AG04449 (cell line): ENCODE measurements at regions not wholly inside any gene's neighbourhood (a gene's known extent, or its start where the extent isn't known, plus 50 kb on each side); places are given as distances from the start of the nearest gene placed in this dataset.

Source experiments
- CTCF ChIA-PET: fragments of 350-600 bp; formaldehyde crosslinking; extraction: SDS; loops from one replicate; lab custom pipeline; 2021; ENCODE audit warnings: antibody characterized with exemption; lab: Yijun Ruan, JAX
- POLR2A ChIA-PET: fragments of 400-600, 350-600 bp; formaldehyde crosslinking; extraction: SDS; loops from one replicate; lab custom pipeline; 2020; ENCODE audit warnings: antibody characterized with exemption, inconsistent platforms; lab: Yijun Ruan, JAX
- DNase-seq: peaks from one replicate; pipeline ENCODE4 v3.0.0-alpha.2; 2010; ENCODE audit warnings: low read depth, low spot score
- H3K4me3 ChIP-seq: 2 replicates; pipeline ENCODE4 v1.5.1; 2011; ENCODE audit warnings: low read depth, mild to moderate bottlenecking, control low read depth, low read length
- TF ChIP-seq, protein P1 (sequence below): IDR thresholded peaks from one replicate; pipeline ENCODE4 v1.5.1; 2011; ENCODE audit warnings: mild to moderate bottlenecking, moderate library complexity, low read length, control low read depth, inconsistent platforms; ENCODE audit not compliant: insufficient read depth; ENCODE audit errors: missing control alignments

DNA sequence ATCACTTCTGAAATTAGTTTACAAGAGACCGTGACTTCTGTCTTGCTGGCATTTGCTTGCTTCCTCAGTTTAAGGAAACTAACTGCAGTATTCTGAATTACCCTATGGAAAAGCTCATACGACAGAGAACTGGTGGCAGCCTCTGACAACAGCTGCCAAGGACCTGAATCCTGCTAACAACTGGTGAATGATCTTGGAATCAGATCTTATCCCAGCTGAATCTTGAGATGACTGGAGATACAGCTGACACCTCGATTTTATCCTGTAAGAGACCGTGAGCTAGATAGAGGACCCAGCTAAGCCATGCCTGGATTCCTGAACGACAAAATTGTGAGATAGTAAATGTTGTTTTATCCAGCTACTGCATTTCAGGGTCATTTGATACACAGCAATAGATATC is 202.3 kb downstream of the OGFRL1 start:
- DNase-seq: no peak
- ChIA-PET CTCF (interaction anchor here (0.9 to 2.9 kb wide), 7 partner anchors 9 to 106 kb away, joined by 3 to 11 read pairs (median 3); no protein-coding TSS in a partner anchor), POLR2A (interaction anchor here (1.0 kb wide), 1 partner anchor 22 kb away, joined by 3 read pairs; no protein-coding TSS in a partner anchor)
- H3K4me3 ChIP-seq: no peak overlapping the region
- TF ChIP-seq, protein P1, sequence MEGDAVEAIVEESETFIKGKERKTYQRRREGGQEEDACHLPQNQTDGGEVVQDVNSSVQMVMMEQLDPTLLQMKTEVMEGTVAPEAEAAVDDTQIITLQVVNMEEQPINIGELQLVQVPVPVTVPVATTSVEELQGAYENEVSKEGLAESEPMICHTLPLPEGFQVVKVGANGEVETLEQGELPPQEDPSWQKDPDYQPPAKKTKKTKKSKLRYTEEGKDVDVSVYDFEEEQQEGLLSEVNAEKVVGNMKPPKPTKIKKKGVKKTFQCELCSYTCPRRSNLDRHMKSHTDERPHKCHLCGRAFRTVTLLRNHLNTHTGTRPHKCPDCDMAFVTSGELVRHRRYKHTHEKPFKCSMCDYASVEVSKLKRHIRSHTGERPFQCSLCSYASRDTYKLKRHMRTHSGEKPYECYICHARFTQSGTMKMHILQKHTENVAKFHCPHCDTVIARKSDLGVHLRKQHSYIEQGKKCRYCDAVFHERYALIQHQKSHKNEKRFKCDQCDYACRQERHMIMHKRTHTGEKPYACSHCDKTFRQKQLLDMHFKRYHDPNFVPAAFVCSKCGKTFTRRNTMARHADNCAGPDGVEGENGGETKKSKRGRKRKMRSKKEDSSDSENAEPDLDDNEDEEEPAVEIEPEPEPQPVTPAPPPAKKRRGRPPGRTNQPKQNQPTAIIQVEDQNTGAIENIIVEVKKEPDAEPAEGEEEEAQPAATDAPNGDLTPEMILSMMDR: no peak

DNA sequence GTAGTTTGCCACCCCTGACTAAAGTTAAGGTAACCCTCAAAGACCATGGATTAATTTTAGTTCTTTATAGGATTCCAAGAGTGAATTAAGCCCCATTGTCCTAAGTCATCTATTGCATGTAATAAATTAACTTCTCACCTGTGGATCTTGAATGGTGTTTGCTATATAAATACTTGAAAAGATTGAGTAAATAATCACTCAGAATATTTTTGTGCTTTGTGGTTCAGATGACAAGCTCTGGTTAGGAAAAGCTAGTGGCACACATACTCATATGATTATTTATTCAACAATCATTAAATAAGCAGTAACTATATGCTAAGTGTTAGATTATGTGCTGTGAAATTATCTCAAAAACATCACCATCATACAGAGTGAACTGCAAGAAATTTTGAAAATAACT is 203.2 kb downstream of the OGFRL1 start:
- ChIA-PET POLR2A (no interaction called here), CTCF (interaction anchor here (1.3 to 3.0 kb wide), 6 partner anchors 9 to 107 kb away, joined by 3 to 12 read pairs (median 8); no protein-coding TSS in a partner anchor)
- no peak overlapping the region for H3K4me3 ChIP-seq
- DNase-seq: no peak
- TF ChIP-seq, protein P1: no peak

DNA sequence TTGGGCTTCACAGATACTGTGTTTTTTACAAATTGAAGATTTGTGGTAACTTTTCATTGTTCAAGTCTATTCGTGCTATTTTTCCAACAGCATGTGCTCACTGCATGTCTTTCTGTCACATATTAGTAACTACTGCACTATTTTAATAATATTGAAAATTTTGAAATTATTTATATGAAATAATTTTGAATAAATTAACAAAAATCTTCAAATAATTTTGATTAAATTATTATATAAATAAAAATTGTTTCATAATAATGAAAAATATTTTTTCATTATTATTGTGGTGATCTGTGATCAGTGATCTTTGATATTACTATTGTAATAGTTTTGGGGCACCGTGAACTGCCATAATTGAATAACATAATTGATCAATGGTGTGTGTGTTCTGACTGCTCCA is 204.1 kb downstream of the OGFRL1 start:
- TF ChIP-seq, protein P1: no peak
- no peak for DNase-seq
- CTCF ChIA-PET: interaction anchor here (0.7 to 3.0 kb wide), 6 partner anchors 8 to 108 kb away, joined by 3 to 12 read pairs (median 3); no protein-coding TSS in a partner anchor
- POLR2A ChIA-PET: no interaction called here
- H3K4me3 ChIP-seq: no peak overlapping the region

DNA sequence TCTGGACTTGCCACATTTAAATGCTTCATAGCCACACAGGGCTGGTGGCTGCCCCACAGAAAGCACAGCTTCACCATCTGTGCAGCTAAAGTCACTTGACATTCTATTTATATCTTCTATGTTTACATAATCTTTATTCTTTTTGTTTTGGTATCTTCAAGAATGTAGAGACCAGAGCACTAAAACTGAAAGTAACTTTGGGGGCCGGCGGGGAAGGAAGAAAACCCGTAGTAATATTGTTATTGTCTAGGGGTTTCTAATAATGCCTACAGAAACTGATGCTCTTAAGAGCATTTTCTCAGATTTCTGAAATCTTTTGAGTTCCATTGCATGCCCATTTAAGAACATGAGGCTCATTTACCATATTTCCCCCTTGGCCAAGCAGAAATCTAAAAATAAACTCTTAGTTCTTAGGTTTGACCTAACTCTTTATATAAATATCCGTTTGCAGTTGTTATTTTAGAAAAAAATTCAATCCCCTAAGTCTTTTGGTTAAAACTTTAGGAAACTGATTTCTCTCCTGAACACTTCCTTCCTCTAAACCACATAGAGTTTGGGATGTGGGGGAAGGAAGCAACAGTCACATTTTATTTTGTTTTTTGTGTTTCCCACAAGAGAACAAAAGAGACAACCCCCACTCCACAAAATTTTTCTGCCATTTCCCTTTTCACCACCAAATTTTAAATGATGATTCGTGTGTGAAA is 207.6 kb downstream of the OGFRL1 start:
- CTCF ChIA-PET: interaction anchor here (1.1 to 3.8 kb wide), 4 partner anchors 14 to 111 kb away, joined by 3 to 12 read pairs (median 4); no protein-coding TSS in a partner anchor
- TF ChIP-seq, protein P1: no peak
- no peak for DNase-seq
- H3K4me3 ChIP-seq: no peak overlapping the region
- POLR2A ChIA-PET: no interaction called here

DNA sequence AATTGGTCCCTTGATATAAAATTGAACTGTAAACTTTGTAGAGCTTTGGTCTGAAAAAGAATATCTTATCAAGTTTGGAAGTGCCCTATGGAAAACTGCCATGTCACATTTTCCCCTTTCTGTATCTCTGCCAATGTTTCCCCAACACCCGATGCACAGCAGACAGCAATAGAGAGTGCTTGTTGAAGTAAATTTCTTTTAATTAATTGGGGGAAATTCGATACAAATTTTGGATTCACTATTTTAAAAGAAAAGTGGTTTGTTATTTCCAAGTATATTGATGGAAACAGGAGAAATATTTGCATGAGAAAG is 208.1 kb downstream of the OGFRL1 start:
- ChIA-PET POLR2A (no interaction called here), CTCF (interaction anchor here (3.8 kb wide), 1 partner anchor 13 kb away, joined by 12 read pairs; no protein-coding TSS in a partner anchor)
- H3K4me3 ChIP-seq: no peak overlapping the region
- DNase-seq: no peak
- TF ChIP-seq, protein P1: no peak

DNA sequence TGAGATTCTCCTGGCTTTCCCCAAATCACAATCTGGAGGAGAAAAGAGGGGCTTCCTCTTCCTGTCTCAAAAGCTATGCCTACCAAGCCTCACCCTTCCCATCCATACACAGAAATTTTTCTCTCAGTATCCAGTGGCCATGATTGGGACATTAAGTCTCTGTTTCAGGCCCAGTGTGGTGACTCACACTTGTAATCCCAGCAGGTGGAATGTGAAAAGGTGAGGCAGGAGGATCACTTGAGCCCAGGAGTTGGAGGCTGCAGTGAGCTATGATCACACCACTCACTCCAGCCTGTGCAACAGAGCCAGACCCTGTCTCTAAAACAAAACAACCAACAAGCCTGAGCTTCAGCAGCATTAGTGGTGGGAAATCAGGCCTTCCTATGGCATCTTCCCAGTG is 210.0 kb downstream of the OGFRL1 start:
- TF ChIP-seq, protein P1: no peak
- H3K4me3 ChIP-seq: no peak overlapping the region
- POLR2A ChIA-PET: no interaction called here
- CTCF ChIA-PET: no interaction called here
- DNase-seq: no peak
